ENCODE measurements at regions not wholly inside any gene's neighbourhood (a gene's known extent, or its start where the extent isn't known, plus 50 kb on each side); places are given as distances from the start of the nearest gene placed in this dataset.

GRCh38 chr5:143586781-143587362, 183.4 kb upstream of the NR3C1 start:
- no peak for DNase-seq (ENCODE audit: low spot score)

- DNase-seq (ENCODE audit: low spot score) = no peak
Observed at GRCh38 chr5:143585970-143586369, 182.5 kb upstream of the NR3C1 start.

GRCh38 chr5:143583409-143583808, 179.9 kb upstream of the NR3C1 start:
- no peak for DNase-seq (ENCODE audit: low spot score)

- DNase-seq (ENCODE audit: low spot score) = no peak
Observed at GRCh38 chr5:143582869-143583268, 179.4 kb upstream of the NR3C1 start.

GRCh38 chr5:143582176-143582575, 178.7 kb upstream of the NR3C1 start:
- DNase-seq (ENCODE audit: low spot score) = no peak

GRCh38 chr5:143581649-143582048, 178.2 kb upstream of the NR3C1 start:
- DNase-seq (ENCODE audit: low spot score) = no peak

GRCh38 chr5:143581147-143581546, 177.7 kb upstream of the NR3C1 start:
- DNase-seq (ENCODE audit: low spot score) = no peak

- peak; percentile 22 for DNase-seq (ENCODE audit: low spot score)
Observed at GRCh38 chr5:143576711-143577484, 173.4 kb upstream of the NR3C1 start.

- no peak for DNase-seq (ENCODE audit: low spot score)
Observed at GRCh38 chr5:143575286-143575685, 171.8 kb upstream of the NR3C1 start.

- no peak for DNase-seq (ENCODE audit: low spot score)
Observed at GRCh38 chr5:143574236-143574635, 170.8 kb upstream of the NR3C1 start.

- no peak for DNase-seq (ENCODE audit: low spot score)
Observed at GRCh38 chr5:143573568-143574170, 170.2 kb upstream of the NR3C1 start.

- DNase-seq (ENCODE audit: low spot score) = no peak
Observed at GRCh38 chr5:143572671-143573070, 169.2 kb upstream of the NR3C1 start.

GRCh38 chr5:143571642-143572624, 168.4 kb upstream of the NR3C1 start:
- no peak for DNase-seq (ENCODE audit: low spot score)

- DNase-seq (ENCODE audit: low spot score) = no peak
Observed at GRCh38 chr5:143570989-143571388, 167.5 kb upstream of the NR3C1 start.

GRCh38 chr5:143569722-143570567, 166.5 kb upstream of the NR3C1 start:
- DNase-seq (ENCODE audit: low spot score) = no peak

- no peak for DNase-seq (ENCODE audit: low spot score)
Observed at GRCh38 chr5:143569213-143569701, 165.8 kb upstream of the NR3C1 start.

- no peak for DNase-seq (ENCODE audit: low spot score)
Observed at GRCh38 chr5:143567583-143568504, 164.4 kb upstream of the NR3C1 start.

- no peak for DNase-seq (ENCODE audit: low spot score)
Observed at GRCh38 chr5:143566139-143566538, 162.7 kb upstream of the NR3C1 start.

- DNase-seq (ENCODE audit: low spot score) = no peak
Observed at GRCh38 chr5:143564417-143564816, 160.9 kb upstream of the NR3C1 start.

- no peak for DNase-seq (ENCODE audit: low spot score)
Observed at GRCh38 chr5:143562935-143563334, 159.4 kb upstream of the NR3C1 start.

Data from AG08395 (cell line).